Suprapubic skin (tissue), 4 donors: ENCODE measurements at regions not wholly inside any gene's neighbourhood (a gene's known extent, or its start where the extent isn't known, plus 50 kb on each side); places are given as distances from the start of the nearest gene placed in this dataset.
"Not testable (repeated sequence)": the region's sequence is repeated elsewhere in the genome, so short reads cannot be mapped to it uniquely, and the experiment has no call there.

Source experiments
- EP300 ChIP-seq: sonication (generic); formaldehyde crosslinking; IDR thresholded peaks from one replicate; pipeline ENCODE4 v1.6.1; 2017; ENCODE audit warnings: antibody characterized with exemption
- POLR2A ChIP-seq, 2 donors: fragments of 450-650 bp; IDR thresholded peaks; one replicate each; pipeline ENCODE4 v1.6.1; 2017; ENCODE audit warnings: antibody characterized with exemption in 2 of 2, mild to moderate bottlenecking in 2 of 2, moderate library complexity in 2 of 2
- POLR2AphosphoS5 ChIP-seq, 3 donors: sonication (generic); formaldehyde crosslinking; IDR thresholded peaks; one replicate each; pipeline ENCODE4 v1.6.1; 2017; ENCODE audit warnings: antibody characterized with exemption in 3 of 3
- TF ChIP-seq, protein P1 (sequence below), 2 donors: fragments of 200-600 bp in 1 of 2; fragments of 450-650 bp in 1 of 2; sonication (generic) in 1 of 2; IDR thresholded peaks; one replicate each; pipeline ENCODE4 v1.5.1; 2016 to 2019; ENCODE audit warnings: antibody characterized with exemption in 2 of 2, mild to moderate bottlenecking in 1 of 2, moderate library complexity in 1 of 2

DNA sequence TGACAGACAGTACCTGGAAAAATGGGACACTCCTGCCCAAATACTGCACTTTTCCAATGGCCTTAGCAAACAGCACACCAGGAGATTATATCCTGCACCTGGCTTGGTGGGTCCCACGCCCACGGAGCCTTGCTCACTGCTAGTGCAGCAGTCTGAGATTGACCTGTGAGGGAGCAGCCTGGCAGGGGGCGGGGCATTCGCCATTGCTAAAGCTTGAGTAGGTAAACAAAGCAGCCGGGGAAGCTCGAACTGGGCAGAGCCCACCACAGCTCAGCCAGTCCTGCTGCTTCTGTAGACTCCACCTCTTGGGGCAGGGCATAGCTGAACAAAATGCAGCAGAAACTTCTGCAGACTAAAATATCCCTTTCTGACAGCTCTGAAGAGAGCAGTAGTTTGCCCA lies 261.2 kb upstream of the TOM1L1 start:
- TF ChIP-seq, protein P1, sequence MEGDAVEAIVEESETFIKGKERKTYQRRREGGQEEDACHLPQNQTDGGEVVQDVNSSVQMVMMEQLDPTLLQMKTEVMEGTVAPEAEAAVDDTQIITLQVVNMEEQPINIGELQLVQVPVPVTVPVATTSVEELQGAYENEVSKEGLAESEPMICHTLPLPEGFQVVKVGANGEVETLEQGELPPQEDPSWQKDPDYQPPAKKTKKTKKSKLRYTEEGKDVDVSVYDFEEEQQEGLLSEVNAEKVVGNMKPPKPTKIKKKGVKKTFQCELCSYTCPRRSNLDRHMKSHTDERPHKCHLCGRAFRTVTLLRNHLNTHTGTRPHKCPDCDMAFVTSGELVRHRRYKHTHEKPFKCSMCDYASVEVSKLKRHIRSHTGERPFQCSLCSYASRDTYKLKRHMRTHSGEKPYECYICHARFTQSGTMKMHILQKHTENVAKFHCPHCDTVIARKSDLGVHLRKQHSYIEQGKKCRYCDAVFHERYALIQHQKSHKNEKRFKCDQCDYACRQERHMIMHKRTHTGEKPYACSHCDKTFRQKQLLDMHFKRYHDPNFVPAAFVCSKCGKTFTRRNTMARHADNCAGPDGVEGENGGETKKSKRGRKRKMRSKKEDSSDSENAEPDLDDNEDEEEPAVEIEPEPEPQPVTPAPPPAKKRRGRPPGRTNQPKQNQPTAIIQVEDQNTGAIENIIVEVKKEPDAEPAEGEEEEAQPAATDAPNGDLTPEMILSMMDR (IDR thresholded peaks at IDR 0.05): not testable (repeated sequence)
- TF ChIP-seq EP300; POLR2AphosphoS5 (IDR thresholded peaks at IDR 0.05); POLR2A (IDR thresholded peaks at IDR 0.05): not testable (repeated sequence)
